ENCODE measurements at regions not wholly inside any gene's neighbourhood (a gene's known extent, or its start where the extent isn't known, plus 50 kb on each side); places are given as distances from the start of the nearest gene placed in this dataset.

GRCh38 chr2:33673937-33674336, 74.8 kb upstream of the FAM98A start:
- DNase-seq (ENCODE audit: low spot score): peak; percentile 11
- peak; percentile 19 for TF ChIP-seq CTCF (IDR thresholded peaks at IDR 0.05; ENCODE audit: extremely low read depth, missing control alignments)

- DNase-seq (ENCODE audit: low spot score): no peak
- TF ChIP-seq CTCF (IDR thresholded peaks at IDR 0.05; ENCODE audit: extremely low read depth, missing control alignments): no peak
These were observed 73.8 kb upstream of the FAM98A start for GRCh38 chr2:33672896-33673295.

GRCh38 chr2:33672389-33672788, 73.3 kb upstream of the FAM98A start:
- no peak for DNase-seq (ENCODE audit: low spot score)
- no peak for TF ChIP-seq CTCF (IDR thresholded peaks at IDR 0.05; ENCODE audit: extremely low read depth, missing control alignments)

- no peak for TF ChIP-seq CTCF (IDR thresholded peaks at IDR 0.05; ENCODE audit: extremely low read depth, missing control alignments)
- no peak for DNase-seq (ENCODE audit: low spot score)
These were observed 72.1 kb upstream of the FAM98A start for GRCh38 chr2:33671198-33671597.

- no peak for TF ChIP-seq CTCF (IDR thresholded peaks at IDR 0.05; ENCODE audit: extremely low read depth, missing control alignments)
- no peak for DNase-seq (ENCODE audit: low spot score)
These were observed 71.4 kb upstream of the FAM98A start for GRCh38 chr2:33670392-33670937.

- no peak for DNase-seq (ENCODE audit: low spot score)
- no peak for TF ChIP-seq CTCF (IDR thresholded peaks at IDR 0.05; ENCODE audit: extremely low read depth, missing control alignments)
These were observed 67.8 kb upstream of the FAM98A start for GRCh38 chr2:33666879-33667278.

- TF ChIP-seq CTCF (IDR thresholded peaks at IDR 0.05; ENCODE audit: extremely low read depth, missing control alignments): no peak
- no peak for DNase-seq (ENCODE audit: low spot score)
These were observed 65.9 kb upstream of the FAM98A start for GRCh38 chr2:33665039-33665438.
